ENCODE measurements at regions not wholly inside any gene's neighbourhood (a gene's known extent, or its start where the extent isn't known, plus 50 kb on each side); places are given as distances from the start of the nearest gene placed in this dataset.

DNA sequence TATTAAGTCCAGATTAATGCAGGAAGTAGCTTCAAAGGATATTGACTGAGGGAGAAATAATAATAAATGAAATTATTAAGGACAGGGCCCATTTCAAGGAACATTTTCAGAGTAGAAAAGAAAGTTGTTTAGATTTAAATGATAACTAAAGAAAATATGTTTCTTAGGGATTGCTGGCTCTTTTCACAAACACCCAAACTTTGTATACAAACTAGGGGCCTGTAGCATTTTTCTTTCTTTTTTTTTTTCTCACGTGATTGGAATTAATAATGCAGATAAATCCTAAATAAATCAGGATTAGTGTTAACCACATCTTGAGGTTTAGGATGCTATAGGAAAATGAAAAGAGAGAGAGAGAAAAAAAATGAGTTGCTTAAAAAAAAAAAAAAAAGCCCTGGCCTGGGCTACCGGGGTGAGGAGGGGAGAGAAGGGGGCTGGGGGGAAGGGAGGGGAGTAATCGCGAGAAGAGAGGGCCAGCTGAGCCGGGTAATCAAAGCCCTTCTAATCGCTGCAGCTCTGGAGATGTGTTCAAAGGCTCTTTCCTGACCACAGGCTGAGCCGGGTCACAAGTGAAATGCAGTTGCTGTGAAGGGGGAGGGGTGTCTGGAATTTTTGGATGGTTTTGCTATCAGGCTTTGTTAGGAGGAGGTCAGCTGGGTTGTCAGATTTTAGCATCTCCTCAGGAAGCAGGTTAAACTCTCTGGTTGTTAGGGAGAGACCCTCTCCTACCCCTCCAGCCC, 104.6 kb upstream of the ZFHX3 start:
- FAIRE-seq (no peak), DNase-seq (ENCODE audit: low read depth, low spot score) (no peak)

DNA sequence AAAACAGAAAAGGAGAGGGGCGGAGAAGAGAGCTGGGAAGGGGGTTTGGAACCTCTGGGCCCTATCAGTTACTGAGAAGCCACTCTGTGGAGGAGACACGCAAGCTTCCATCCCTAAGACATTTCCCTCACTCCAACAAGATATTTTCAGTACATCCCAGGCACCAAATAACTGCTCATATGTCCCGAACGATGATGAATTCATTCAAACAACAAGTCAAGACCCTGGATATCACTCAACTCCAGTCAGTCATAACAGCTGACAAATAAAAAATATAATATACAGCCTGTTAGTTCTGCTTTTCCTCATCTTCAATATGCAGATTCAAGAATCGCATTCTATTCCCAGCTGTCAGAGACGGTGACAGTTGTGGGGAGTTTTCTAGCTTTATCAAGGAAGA, 104.0 kb upstream of the ZFHX3 start:
- no peaks in the 10 kb centered on the region for H3K27me3 ChIP-seq (ENCODE audit: control insufficient read depth, extremely low read depth, insufficient read depth, low read length)
- H4K20me1 ChIP-seq (ENCODE audit: control insufficient read depth, extremely low read depth, insufficient read depth, low read length) = no peaks in the 10 kb centered on the region
- no peak overlapping the region for H3K9ac ChIP-seq (ENCODE audit: control insufficient read depth, extremely low read depth, insufficient read depth, low read length)
- FAIRE-seq = no peak
- H3K27ac ChIP-seq (ENCODE audit: control insufficient read depth, insufficient read depth, low read length) = no peak overlapping the region
- no peaks in the 10 kb centered on the region for H3K4me1 ChIP-seq (ENCODE audit: control insufficient read depth, extremely low read depth, insufficient read depth, low read length)
- no peak overlapping the region for H3K4me2 ChIP-seq (ENCODE audit: control insufficient read depth, extremely low read depth, insufficient read depth, low read depth, low read length)
- no peaks in the 10 kb centered on the region for H3K36me3 ChIP-seq (ENCODE audit: control insufficient read depth in 2 of 2, extremely low read depth in 1 of 2, insufficient read depth in 2 of 2, low read length in 2 of 2)
- H3K4me3 ChIP-seq (ENCODE audit: control insufficient read depth in 2 of 3, extremely low read depth in 1 of 3, insufficient read depth in 2 of 3, low read depth in 1 of 3, low read length in 3 of 3) = no peak overlapping the region
- dilution Hi-C loops (cut with MboI; ENCODE audit: extremely low pct_ligation_motif_present, low sequenced_read_pairs) = no loop called here
- no peaks in the 10 kb centered on the region for H3K79me2 ChIP-seq (ENCODE audit: control insufficient read depth, insufficient read depth, low read length)
- H3K9me3 ChIP-seq (ENCODE audit: control insufficient read depth, low read depth, low read length) = no peaks in the 10 kb centered on the region
- no peak overlapping the region for H2AFZ ChIP-seq (ENCODE audit: control insufficient read depth, low read length)
- no peak for TF ChIP-seq EZH2 (IDR thresholded peaks at IDR 0.05; ENCODE audit: low read length)
- TF ChIP-seq, protein P1, sequence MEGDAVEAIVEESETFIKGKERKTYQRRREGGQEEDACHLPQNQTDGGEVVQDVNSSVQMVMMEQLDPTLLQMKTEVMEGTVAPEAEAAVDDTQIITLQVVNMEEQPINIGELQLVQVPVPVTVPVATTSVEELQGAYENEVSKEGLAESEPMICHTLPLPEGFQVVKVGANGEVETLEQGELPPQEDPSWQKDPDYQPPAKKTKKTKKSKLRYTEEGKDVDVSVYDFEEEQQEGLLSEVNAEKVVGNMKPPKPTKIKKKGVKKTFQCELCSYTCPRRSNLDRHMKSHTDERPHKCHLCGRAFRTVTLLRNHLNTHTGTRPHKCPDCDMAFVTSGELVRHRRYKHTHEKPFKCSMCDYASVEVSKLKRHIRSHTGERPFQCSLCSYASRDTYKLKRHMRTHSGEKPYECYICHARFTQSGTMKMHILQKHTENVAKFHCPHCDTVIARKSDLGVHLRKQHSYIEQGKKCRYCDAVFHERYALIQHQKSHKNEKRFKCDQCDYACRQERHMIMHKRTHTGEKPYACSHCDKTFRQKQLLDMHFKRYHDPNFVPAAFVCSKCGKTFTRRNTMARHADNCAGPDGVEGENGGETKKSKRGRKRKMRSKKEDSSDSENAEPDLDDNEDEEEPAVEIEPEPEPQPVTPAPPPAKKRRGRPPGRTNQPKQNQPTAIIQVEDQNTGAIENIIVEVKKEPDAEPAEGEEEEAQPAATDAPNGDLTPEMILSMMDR (optimal IDR thresholded peaks at IDR 0.05 in 1 of 3, IDR thresholded peaks at IDR 0.05 in 1 of 3, conservative IDR thresholded peaks at IDR 0.05 in 1 of 3; ENCODE audit: extremely low read depth in 1 of 3, insufficient read depth in 2 of 3, low read length in 3 of 3) = no peak
- H3K9me1 ChIP-seq (ENCODE audit: control insufficient read depth, extremely low read depth, insufficient read depth, low read length) = no peaks in the 10 kb centered on the region
- DNase-seq (ENCODE audit: low read depth, low spot score) = no peak

More for the DNA sequence above, 104.6 kb upstream of the ZFHX3 start:
- no peak for TF ChIP-seq EZH2 (IDR thresholded peaks at IDR 0.05; ENCODE audit: low read length)
- TF ChIP-seq, protein P1 (optimal IDR thresholded peaks at IDR 0.05 in 1 of 3, IDR thresholded peaks at IDR 0.05 in 1 of 3, conservative IDR thresholded peaks at IDR 0.05 in 1 of 3; ENCODE audit: extremely low read depth in 1 of 3, insufficient read depth in 2 of 3, low read length in 3 of 3) = no peak
- Histone ChIP-seq H3K4me2 (ENCODE audit: control insufficient read depth, extremely low read depth, insufficient read depth, low read depth, low read length) (no peak overlapping the region), H3K36me3 (ENCODE audit: control insufficient read depth in 2 of 2, extremely low read depth in 1 of 2, insufficient read depth in 2 of 2, low read length in 2 of 2) (no peaks in the 10 kb centered on the region), H3K9me1 (ENCODE audit: control insufficient read depth, extremely low read depth, insufficient read depth, low read length) (no peaks in the 10 kb centered on the region), H3K4me3 (ENCODE audit: control insufficient read depth in 2 of 3, extremely low read depth in 1 of 3, insufficient read depth in 2 of 3, low read depth in 1 of 3, low read length in 3 of 3) (no peak overlapping the region), H4K20me1 (ENCODE audit: control insufficient read depth, extremely low read depth, insufficient read depth, low read length) (no peaks in the 10 kb centered on the region), H3K27ac (ENCODE audit: control insufficient read depth, insufficient read depth, low read length) (no peak overlapping the region), H3K4me1 (ENCODE audit: control insufficient read depth, extremely low read depth, insufficient read depth, low read length) (no peaks in the 10 kb centered on the region), H3K9me3 (ENCODE audit: control insufficient read depth, low read depth, low read length) (no peaks in the 10 kb centered on the region), H3K27me3 (ENCODE audit: control insufficient read depth, extremely low read depth, insufficient read depth, low read length) (no peaks in the 10 kb centered on the region), H2AFZ (ENCODE audit: control insufficient read depth, low read length) (no peak overlapping the region), H3K9ac (ENCODE audit: control insufficient read depth, extremely low read depth, insufficient read depth, low read length) (no peak overlapping the region), H3K79me2 (ENCODE audit: control insufficient read depth, insufficient read depth, low read length) (no peaks in the 10 kb centered on the region)
- dilution Hi-C loops (cut with MboI; ENCODE audit: extremely low pct_ligation_motif_present, low sequenced_read_pairs) = no loop called here

Measured in keratinocyte (primary cell).